Ureter (tissue), 1 donor: ENCODE measurements at regions not wholly inside any gene's neighbourhood (a gene's known extent, or its start where the extent isn't known, plus 50 kb on each side); places are given as distances from the start of the nearest gene placed in this dataset.

Experiments
- DNase-seq: peaks from one replicate; pipeline ENCODE4 v3.0.0-alpha.2; 2020; ENCODE audit warnings: low spot score
- donor health status: DM: yes; HTN: yes; CAD: no.

GRCh38 chr5:135218790-135219568 is 180.1 kb downstream of the MACROH2A1 start:
- no peak for DNase-seq

- no peak for DNase-seq
These were observed 180.6 kb downstream of the MACROH2A1 start for GRCh38 chr5:135218486-135218755.

- DNase-seq, result peak; percentile 29
These were observed 181.2 kb downstream of the MACROH2A1 start for GRCh38 chr5:135217669-135218485.

GRCh38 chr5:135216471-135217343 is 182.3 kb downstream of the MACROH2A1 start:
- peak; percentile 27 for DNase-seq

GRCh38 chr5:135215617-135216470 is 181.8 kb upstream of the PITX1 start:
- DNase-seq, result peak; percentile 34

GRCh38 chr5:135214897-135215616 is 181.0 kb upstream of the PITX1 start:
- DNase-seq, result peak; percentile 39

GRCh38 chr5:135213466-135214239 is 179.6 kb upstream of the PITX1 start:
- peak; percentile 29 for DNase-seq

- DNase-seq, result peak; percentile 8
These were observed 179.0 kb upstream of the PITX1 start for GRCh38 chr5:135213027-135213386.

GRCh38 chr5:135212361-135213026 is 178.5 kb upstream of the PITX1 start:
- DNase-seq, result peak; percentile 36

- DNase-seq, result peak; percentile 4
These were observed 177.8 kb upstream of the PITX1 start for GRCh38 chr5:135211791-135212190.

GRCh38 chr5:135211083-135211790 is 177.2 kb upstream of the PITX1 start:
- DNase-seq, result peak; percentile 27

GRCh38 chr5:135210286-135211055 is 176.4 kb upstream of the PITX1 start:
- DNase-seq, result peak; percentile 14

- peak; percentile 52 for DNase-seq
These were observed 175.1 kb upstream of the PITX1 start for GRCh38 chr5:135208903-135209721.

- DNase-seq, result no peak
These were observed 174.5 kb upstream of the PITX1 start for GRCh38 chr5:135208555-135208902.

- peak; percentile 12 for DNase-seq
These were observed 173.8 kb upstream of the PITX1 start for GRCh38 chr5:135207866-135208265.

GRCh38 chr5:135206862-135207261 is 172.8 kb upstream of the PITX1 start:
- DNase-seq, result peak; percentile 4
